ENCODE measurements at regions not wholly inside any gene's neighbourhood (a gene's known extent, or its start where the extent isn't known, plus 50 kb on each side); places are given as distances from the start of the nearest gene placed in this dataset.

DNA sequence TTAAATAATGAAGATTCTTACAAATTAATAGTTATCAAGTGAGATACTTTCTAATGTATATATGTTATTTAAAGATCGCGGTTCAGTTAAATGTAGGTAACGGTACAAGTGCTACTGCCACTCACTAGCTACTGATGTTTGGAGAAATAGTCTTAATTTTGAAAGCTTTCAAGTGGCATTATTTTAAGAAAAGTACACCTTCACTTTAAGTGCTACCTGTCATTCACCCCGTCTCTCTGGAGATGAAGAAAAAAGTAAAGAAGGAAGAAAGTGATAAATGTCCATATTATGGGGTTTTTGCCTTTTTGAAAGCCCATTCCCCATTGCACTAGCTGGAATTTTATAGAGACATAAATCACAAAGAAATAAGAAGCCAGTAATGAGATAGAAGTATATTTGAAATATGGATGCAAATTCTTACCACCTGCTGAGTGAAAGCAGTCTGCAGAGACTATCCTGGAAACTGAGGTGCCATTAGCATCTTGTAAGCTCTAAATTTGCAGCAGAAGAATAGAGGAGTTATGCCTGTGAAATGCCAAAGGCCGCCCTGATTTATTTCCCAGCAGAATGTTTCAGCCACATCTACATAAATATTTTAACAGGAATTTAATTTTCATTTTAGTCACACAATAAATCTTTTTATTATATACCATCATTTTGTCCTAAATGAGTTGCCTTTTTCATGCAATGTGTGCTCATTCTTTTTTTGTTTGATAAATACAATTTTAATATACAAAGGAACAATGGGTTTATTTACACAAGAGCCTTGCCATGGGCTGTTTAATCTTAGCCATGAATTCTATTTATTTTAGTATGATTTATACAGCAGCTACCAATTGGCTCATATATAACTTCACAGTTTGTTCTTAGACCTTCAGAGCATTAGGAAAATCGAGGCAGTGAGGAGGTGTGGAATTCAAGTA lies 489.9 kb upstream of the RAG2 start:
- no peak for DNase-seq (ENCODE audit: low read depth)

- no peak for DNase-seq (ENCODE audit: low read depth)
Measured at GRCh38 chr11:37078521-37078920, 480.5 kb upstream of the RAG2 start.

DNA sequence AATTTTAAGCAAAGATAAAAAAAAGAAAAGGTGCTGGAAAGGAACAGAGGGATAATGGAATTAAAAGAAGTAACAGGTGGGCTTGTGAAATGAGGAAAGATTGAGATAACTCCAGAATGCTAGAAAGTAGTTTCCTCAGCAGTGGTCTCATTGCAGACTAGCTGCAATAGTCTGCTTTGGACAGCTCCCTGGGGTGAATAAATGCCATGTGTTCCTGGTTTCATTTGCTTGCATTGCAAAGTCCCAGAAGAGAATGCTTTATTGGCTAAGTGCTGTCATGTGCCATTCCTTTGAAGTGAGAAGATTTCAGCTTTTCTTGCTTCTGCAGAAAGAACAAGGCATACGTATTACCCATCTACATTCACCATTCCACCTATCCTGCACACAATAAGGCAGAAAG lies 478.8 kb upstream of the RAG2 start:
- no peak for DNase-seq (ENCODE audit: low read depth)

DNA sequence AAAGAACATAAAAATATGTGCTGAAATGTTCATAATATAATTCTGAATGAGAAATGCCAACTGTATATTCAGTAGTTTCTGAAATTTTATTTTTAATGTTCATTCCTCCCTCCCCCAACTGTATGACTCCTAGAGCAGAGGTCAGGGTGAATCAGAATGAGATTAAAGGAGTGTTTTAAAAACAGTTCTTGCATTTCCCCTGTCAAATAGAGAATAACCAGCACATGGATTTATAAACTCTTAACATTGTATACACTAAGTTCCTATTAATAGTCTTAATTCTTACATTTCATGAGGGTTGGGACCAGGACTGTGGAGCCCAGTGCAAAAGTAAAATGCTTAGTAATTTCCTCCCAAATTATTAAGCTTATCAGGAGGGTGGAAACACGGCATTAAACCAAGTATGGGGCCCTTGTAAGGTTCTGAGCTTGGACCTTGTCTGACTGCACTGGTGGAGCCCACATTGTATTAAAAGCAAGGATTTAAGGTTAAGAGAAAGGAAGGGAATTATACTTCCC lies 474.6 kb upstream of the RAG2 start:
- no peak for DNase-seq (ENCODE audit: low read depth)

DNA sequence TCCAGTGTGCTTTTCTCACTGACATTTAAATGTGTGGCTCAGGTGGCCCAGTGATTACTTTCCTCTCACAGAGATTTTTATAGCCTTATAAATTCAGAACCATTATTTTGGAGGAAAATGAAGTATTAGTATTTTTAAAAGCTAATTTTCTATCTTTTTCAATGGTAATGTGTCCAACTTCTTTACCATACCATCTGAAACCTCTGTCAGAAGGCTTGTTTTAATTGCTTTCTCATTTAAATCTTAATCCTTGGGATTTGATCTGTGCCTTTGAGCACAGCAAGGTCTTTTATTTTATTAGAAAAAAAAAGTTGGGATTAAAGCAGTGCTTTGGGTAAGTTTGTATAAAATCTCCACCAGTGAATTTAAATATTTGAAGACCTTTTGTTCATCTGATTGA lies 452.3 kb upstream of the RAG2 start:
- no peak for DNase-seq (ENCODE audit: low read depth)

- DNase-seq (ENCODE audit: low read depth): no peak
Measured at GRCh38 chr11:37040921-37041320, 442.9 kb upstream of the RAG2 start.

GRCh38 chr11:37038911-37039310 lies 440.9 kb upstream of the RAG2 start:
- DNase-seq (ENCODE audit: low read depth): no peak

DNA sequence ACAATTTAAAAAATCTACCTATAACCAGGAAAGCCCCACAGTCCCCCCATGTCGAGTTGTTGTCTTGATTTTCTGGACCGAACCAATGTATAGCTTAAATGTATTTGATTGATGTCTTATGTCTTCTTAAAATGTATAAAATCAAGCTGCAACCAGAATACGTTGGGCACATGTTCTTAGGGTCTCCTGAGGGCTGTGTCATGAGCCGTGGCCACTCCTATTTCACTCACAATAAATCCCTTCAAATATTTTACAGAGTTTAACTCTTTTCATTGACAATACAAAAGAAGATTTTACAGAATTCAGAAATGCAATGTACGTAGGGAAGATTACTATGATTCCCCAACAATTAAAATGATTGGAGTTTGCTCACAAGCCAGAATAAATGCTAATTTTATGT lies 428.7 kb upstream of the RAG2 start:
- DNase-seq (ENCODE audit: low read depth): no peak

GRCh38 chr11:37026326-37026725 lies 428.3 kb upstream of the RAG2 start:
- no peak for DNase-seq (ENCODE audit: low read depth)

DNA sequence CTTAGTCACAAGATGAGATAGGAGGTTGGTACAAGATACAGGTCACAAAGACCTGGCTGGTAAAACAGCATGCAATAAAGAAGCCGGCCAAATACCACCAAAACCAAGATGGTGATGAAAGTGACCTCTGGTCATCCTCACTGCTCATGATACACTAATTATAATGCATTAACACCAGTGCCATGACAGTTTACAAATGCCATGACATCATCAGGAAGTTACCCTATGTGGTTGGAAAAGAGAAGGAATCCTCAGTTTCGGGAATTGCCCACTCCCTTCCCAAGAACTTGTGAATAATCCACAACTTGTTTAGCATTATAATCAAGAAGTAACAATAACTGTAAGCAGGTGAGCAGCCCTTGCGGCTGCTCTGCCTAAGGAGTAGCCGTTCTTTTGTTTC lies 408.5 kb upstream of the RAG2 start:
- DNase-seq (ENCODE audit: low read depth): no peak

DNA sequence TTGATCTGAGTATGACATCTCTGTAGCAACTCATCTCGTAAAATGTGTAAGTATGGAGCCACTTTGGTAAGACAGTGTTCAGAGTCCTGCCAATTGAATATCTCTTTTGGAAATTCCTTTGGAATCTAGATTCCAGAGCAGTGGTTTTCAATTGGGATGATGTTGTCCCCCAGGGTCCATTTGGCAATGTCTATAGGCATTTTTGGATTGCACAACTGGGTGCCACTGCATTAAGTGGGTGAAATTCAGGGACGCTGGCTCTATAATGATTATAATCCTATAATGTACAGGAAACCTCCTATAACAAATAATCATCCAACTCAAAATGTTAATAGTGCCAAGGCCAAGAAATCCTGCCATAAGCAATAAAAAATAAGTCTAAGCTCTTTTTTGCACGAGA lies 404.8 kb upstream of the RAG2 start:
- DNase-seq (ENCODE audit: low read depth): no peak

DNA sequence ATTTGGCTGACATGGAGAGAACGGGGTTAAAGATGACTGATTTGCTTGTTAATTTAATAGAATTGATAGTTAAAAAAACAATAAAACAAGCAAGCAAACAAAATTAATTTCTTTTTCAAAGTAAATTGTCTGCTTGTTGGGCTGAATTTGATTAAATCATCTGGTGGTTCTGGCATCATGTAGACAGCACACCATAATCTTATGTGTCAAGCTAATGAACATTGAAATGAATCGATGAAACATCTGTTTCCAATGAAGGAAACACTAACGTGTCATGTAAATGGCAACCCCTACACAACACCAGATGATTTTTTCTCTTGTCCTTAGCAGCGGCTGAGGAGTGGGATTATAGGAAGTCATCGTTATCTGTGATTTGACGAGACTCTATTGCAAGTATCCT lies 399.6 kb upstream of the RAG2 start:
- no peak for DNase-seq (ENCODE audit: low read depth)

DNA sequence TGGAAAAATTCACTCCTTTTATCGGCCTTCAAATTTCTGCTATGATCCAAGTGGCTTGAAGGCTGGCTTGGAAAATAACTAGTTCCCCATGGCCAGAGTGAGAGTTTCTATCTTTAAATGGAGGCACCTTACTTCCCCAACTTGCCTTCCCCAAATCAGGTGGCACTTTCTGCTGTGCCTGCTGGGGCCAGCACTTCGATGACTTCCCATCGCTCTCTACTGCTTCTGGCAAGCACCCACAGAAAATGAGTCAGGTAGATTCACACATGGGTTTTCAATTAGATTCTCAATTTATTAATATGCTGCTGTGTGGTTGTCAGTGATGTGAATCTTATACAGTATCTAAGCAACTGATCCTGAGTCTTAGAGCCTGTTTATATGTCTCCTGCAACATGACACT lies 398.8 kb upstream of the RAG2 start:
- DNase-seq (ENCODE audit: low read depth): no peak

DNA sequence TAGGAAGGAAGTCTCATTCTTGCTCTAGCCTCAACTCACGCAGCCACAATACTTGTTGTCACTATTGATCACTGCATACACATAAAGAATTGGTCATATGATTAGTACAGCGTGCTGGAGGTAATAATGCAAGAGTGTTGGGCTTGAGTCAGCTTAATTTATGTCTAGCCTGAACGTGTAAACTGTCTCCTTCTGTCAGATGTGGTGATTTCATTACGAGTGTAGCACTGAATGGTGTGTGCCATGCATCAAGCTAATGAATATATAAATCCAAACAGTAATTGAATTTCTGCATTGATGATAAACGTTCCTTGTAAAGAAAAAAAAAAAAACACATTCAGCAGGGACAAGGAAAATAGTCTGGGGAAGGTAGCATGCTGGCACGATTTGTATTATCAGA lies 396.2 kb upstream of the RAG2 start:
- DNase-seq (ENCODE audit: low read depth): no peak

DNA sequence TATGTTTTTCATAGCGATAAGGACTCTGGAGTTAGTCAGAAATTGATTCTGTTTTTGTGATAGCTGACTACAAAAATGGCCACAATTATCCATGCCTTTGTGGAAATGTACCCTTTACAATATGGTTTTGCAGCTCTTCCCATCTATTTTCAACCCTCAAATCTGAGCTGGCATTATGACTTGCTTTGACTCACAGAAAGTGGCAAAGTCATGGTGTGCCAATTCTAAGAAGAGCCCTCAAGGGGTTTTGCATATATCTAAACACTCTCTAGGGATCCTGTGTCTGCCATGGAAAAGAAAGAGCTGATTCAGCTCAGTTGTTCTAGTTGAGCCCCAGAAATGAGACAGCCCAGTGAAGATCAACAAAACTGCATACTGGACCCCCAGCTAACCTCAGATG lies 390.5 kb upstream of the RAG2 start:
- no peak for DNase-seq (ENCODE audit: low read depth)

GRCh38 chr11:36985562-36985961 lies 387.5 kb upstream of the RAG2 start:
- no peak for DNase-seq (ENCODE audit: low read depth)

GRCh38 chr11:36976741-36977140 lies 378.7 kb upstream of the RAG2 start:
- DNase-seq (ENCODE audit: low read depth): peak; percentile 11

GRCh38 chr11:36974771-36975170 lies 376.7 kb upstream of the RAG2 start:
- no peak for DNase-seq (ENCODE audit: low read depth)

GRCh38 chr11:36953976-36954375 lies 355.9 kb upstream of the RAG2 start:
- DNase-seq (ENCODE audit: low read depth): peak; percentile 29

- DNase-seq (ENCODE audit: low read depth): no peak
Measured at GRCh38 chr11:36948460-36949127, 350.6 kb upstream of the RAG2 start.

GRCh38 chr11:36945384-36945783 lies 347.3 kb upstream of the RAG2 start:
- no peak for DNase-seq (ENCODE audit: low read depth)

- DNase-seq (ENCODE audit: low read depth): no peak
Measured at GRCh38 chr11:36933481-36933880, 335.4 kb upstream of the RAG2 start.

DNA sequence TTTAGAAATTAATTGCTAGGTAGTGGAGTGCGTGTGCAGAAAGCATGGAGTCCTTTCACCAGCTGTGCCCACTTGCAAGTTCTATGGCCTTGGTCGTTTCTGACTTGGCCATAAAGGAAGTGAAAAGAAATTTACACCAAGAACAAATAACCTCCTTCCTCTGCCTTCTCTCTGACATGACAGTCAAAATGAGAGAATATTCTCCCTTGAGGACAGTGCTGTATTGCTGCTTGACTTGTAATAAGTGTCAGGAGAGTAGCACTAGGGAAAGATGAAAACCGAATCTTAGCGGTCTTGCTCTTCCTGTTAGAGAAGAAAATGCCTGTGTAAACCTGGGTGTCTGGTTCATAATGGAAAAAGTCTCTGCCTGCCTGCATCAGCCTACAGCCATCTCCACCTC lies 333.1 kb upstream of the RAG2 start:
- no peak for DNase-seq (ENCODE audit: low read depth)

Data from forelimb muscle (tissue), 1 donor.